Peyer's patch (tissue), 4 donors: ENCODE measurements at regions not wholly inside any gene's neighbourhood (a gene's known extent, or its start where the extent isn't known, plus 50 kb on each side); places are given as distances from the start of the nearest gene placed in this dataset.

Experiments
- DNase-seq, 3 donors: peaks; one replicate each; pipeline ENCODE4 v3.0.0-alpha.2; 2017 to 2019
- H3K27ac ChIP-seq, 4 donors: fragments of 200-600 bp; sonication (generic); one replicate each; pipeline ENCODE4 v1.5.1; 2016 to 2019
- H3K27me3 ChIP-seq, 2 donors: fragments of 200-600 bp; sonication (generic); one replicate each; pipeline ENCODE4 v1.5.1; 2019
- H3K36me3 ChIP-seq, 3 donors: fragments of 200-600 bp; sonication (generic); one replicate each; pipeline ENCODE4 v1.5.1; 2016 to 2019
- H3K4me1 ChIP-seq, 4 donors: fragments of 200-600 bp; sonication (generic); one replicate each; pipeline ENCODE4 v1.5.1; 2016 to 2019
- H3K4me3 ChIP-seq, 4 donors: fragments of 200-600 bp; sonication (generic); 1 replicate in 3 of 4; 2 replicates in 1 of 4; pipeline ENCODE4 v1.5.1; 2016 to 2019; ENCODE audit warnings: mild to moderate bottlenecking in 1 of 4
- H3K9me3 ChIP-seq, 4 donors: fragments of 200-600 bp; sonication (generic); one replicate each; pipeline ENCODE4 v1.5.1; 2016 to 2019; ENCODE audit warnings: mild to moderate bottlenecking in 1 of 4
- CTCF ChIP-seq, 6 experiments: fragments of 450-650 bp in 4 of 6; fragments of 200-600 bp in 2 of 6; sonication (generic) in 1 of 6; IDR thresholded peaks; one replicate each; pipeline ENCODE4 v1.5.1; 2017 to 2019; ENCODE audit warnings: antibody characterized with exemption in 6 of 6, mild to moderate bottlenecking in 3 of 6, moderate library complexity in 1 of 6
- POLR2A ChIP-seq, 2 donors: fragments of 450-650 bp; IDR thresholded peaks; one replicate each; pipeline ENCODE4 v1.5.1; 2017; ENCODE audit warnings: antibody characterized with exemption in 2 of 2, mild to moderate bottlenecking in 2 of 2, moderate library complexity in 2 of 2

GRCh38 chr3:104870276-104870675, 496.4 kb upstream of the ALCAM start:
- H3K36me3 ChIP-seq, result no peaks in the 10 kb centered on the region
- no peaks in the 10 kb centered on the region for H3K27me3 ChIP-seq
- H3K27ac ChIP-seq, result no peak overlapping the region
- no peaks in the 10 kb centered on the region for H3K9me3 ChIP-seq
- H3K4me1 ChIP-seq, result no peaks in the 10 kb centered on the region
- no peak overlapping the region for H3K4me3 ChIP-seq
- TF ChIP-seq CTCF (IDR thresholded peaks at IDR 0.05) (no peak), POLR2A (IDR thresholded peaks at IDR 0.05) (no peak)
- DNase-seq, result no peak

DNA sequence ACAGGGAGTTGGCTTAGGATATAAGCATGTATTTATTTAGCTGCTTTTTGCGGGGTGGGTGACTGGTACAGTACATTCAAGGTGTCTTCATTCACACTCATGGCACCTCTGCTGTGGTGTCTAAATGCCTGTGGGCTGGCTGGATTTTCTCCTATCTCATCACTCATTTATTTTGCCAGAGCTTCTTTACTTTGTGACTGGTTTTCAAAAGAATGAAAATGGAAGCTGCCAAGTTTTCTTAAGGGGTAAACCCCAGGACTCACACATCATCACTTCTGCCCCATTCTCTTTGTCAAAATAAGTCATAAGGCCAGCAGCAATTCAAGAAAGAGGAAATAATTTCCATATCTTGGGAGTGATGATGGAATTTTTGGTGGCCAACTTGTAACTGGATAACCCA, 493.4 kb upstream of the ALCAM start:
- DNase-seq, result no peak
- Histone ChIP-seq H3K4me1 (no peaks in the 10 kb centered on the region), H3K9me3 (no peaks in the 10 kb centered on the region), H3K36me3 (no peaks in the 10 kb centered on the region), H3K4me3 (no peak overlapping the region), H3K27ac (no peak overlapping the region), H3K27me3 (no peaks in the 10 kb centered on the region)
- no peak for TF ChIP-seq CTCF (IDR thresholded peaks at IDR 0.05)
- TF ChIP-seq POLR2A (IDR thresholded peaks at IDR 0.05), result no peak

DNA sequence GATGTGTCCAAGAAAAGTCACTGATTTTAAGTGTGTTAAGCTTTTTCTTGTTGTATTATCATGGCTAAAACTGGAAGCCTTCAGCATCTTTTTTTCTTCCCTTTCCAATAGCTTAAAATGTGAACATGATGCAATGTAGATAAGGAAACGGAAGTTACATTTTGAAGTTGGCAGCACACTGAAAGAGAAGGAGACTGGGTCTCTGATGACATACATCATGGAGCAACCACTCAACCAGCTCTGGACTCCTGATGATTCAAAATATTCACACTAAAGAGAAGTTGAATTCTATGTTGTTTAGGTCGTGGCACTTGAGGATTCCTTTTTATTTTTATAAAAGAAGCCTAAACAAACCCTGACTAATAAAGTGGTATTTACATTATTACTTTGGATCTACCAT, 488.3 kb upstream of the ALCAM start:
- no peaks in the 10 kb centered on the region for H3K36me3 ChIP-seq
- H3K9me3 ChIP-seq, result no peaks in the 10 kb centered on the region
- H3K27ac ChIP-seq, result no peak overlapping the region
- no peak overlapping the region for H3K4me3 ChIP-seq
- H3K4me1 ChIP-seq, result no peaks in the 10 kb centered on the region
- no peaks in the 10 kb centered on the region for H3K27me3 ChIP-seq
- no peak for DNase-seq
- no peak for TF ChIP-seq POLR2A (IDR thresholded peaks at IDR 0.05)

- no peaks in the 10 kb centered on the region for H3K4me1 ChIP-seq
- TF ChIP-seq CTCF (IDR thresholded peaks at IDR 0.05) (no peak), POLR2A (IDR thresholded peaks at IDR 0.05) (no peak)
- DNase-seq, result no peak
- H3K27me3 ChIP-seq, result no peaks in the 10 kb centered on the region
- H3K9me3 ChIP-seq, result no peaks in the 10 kb centered on the region
- no peak overlapping the region for H3K27ac ChIP-seq
- H3K4me3 ChIP-seq, result no peak overlapping the region
- H3K36me3 ChIP-seq, result no peaks in the 10 kb centered on the region
Observed at GRCh38 chr3:104879919-104880318, 486.8 kb upstream of the ALCAM start.

DNA sequence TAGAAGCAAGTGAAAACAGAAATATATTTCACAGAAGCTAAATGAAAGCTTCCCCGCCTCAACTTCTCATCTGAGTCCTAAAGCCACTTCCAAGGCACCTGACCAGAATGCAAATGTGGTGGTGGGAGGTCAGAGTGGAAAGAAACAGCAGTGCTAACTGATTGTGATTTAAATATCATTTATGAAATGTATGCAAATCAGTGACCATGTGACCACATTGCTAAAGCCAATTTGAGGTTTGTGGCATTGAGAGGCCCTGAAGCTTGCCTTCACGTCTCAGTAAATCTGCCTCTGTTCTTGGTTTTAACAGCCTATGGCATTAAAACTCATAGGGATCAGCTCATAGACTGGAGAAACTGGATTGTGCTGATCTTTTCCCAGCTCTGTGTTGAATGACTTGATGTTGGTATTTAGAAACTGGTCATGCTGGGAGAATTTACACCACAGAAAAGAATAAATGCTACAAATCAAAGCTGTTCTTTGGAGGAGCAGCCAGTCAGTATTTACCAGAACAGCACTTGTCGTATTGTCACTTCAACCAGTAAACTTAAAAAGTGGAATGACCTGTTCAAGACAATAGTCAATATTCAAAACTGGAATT, 481.4 kb upstream of the ALCAM start:
- TF ChIP-seq CTCF (IDR thresholded peaks at IDR 0.05) (no peak), POLR2A (IDR thresholded peaks at IDR 0.05) (no peak)
- DNase-seq, result peak in 1 of 3 donors; percentile 26
- no peaks in the 10 kb centered on the region for H3K27me3 ChIP-seq
- H3K27ac ChIP-seq, result no peak overlapping the region
- H3K4me1 ChIP-seq, result no peaks in the 10 kb centered on the region
- no peak overlapping the region for H3K4me3 ChIP-seq
- no peaks in the 10 kb centered on the region for H3K36me3 ChIP-seq
- no peaks in the 10 kb centered on the region for H3K9me3 ChIP-seq

DNA sequence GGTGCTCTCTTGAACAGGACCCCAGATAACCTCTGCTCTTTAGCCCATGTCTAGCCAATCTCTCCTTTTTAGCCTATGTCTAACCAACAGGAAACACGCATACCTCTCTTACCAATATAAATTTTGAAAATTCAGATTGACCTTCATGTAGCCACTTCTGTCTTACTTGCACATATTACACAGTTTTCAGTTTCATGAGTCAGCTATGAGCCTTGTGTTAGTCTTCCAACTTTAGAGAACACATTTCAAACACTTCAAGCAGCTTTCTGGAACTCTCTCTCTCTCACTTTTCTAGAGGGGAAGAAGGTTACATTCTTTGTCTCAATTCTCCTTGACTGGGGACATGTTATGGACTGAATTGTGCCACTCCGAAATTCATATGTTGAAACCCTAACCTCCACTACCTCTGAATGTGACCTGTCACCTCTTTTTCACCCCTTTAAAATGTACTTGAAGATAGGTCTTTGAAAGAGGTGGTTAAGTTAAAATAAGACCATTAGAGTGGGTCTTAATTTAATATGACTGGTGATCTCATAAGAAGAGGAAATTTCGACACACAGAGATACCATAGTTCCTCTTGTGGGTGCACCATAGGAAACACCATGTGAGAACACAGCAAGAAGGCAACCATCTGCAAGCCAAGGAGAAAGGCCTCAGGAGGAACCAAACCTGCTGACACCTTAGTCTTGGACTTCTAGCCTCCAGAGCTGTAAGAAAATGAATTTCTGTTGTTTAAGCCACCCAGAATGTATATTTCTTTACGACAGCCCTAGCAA, 480.3 kb upstream of the ALCAM start:
- no peak for DNase-seq
- TF ChIP-seq POLR2A (IDR thresholded peaks at IDR 0.05), result no peak
- TF ChIP-seq CTCF (IDR thresholded peaks at IDR 0.05), result no peak

More for the DNA sequence above, 480.3 kb upstream of the ALCAM start:
- no peaks in the 10 kb centered on the region for H3K36me3 ChIP-seq
- H3K4me3 ChIP-seq, result no peak overlapping the region
- H3K27me3 ChIP-seq, result no peaks in the 10 kb centered on the region
- H3K27ac ChIP-seq, result no peak overlapping the region
- no peaks in the 10 kb centered on the region for H3K4me1 ChIP-seq
- no peaks in the 10 kb centered on the region for H3K9me3 ChIP-seq
